GM19328 (cell line): ENCODE measurements at regions not wholly inside any gene's neighbourhood (a gene's known extent, or its start where the extent isn't known, plus 50 kb on each side); places are given as distances from the start of the nearest gene placed in this dataset.

Experiments
- ATAC-seq: cut with Tn5 transposase; IDR thresholded peaks from one replicate; pipeline ENCODE4 v1.9.1; 2021; ENCODE audit warnings: mild to moderate bottlenecking, moderate library complexity; ENCODE audit not compliant: unreplicated experiment

DNA sequence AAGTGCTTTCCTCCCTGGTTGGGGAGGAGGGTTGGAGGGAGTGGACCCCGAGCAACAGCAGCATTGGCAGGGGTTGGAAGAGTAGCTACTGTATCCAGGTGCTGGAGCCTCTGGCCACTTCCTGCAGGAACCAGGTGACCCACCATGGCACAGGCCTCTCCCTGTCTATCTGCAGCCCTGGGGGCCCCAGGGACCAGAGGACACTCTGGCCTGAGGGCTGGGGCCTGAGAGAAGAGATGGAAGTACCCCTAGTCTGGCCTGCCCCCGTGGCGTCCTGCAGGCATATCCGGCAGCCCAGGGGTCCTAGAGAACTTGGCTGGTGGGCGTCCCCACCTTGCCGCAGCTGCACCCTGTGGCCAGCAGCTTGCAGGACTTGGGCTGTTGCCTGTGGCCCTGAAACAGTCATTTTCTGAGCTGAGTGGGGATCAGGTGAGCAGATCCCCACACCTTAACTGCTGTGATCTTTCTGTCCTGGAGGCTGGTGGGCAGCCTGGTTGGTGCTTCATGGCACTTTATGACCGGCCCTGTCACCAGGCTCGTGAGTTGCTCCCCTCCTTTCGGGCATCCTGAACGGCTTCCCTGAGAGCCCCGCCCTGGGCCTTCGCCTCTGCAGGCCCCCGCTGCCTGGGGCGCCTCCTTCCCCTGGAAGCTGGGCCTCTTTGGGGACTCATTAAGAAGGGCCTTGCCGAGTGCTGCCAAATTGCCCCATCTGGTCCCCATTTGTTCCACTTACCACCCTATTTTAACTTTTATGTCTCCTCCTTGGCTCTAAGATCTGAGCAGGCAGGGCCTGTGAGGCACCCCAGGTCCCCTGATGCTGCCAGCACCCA lies 298.6 kb downstream of the SEC14L1 start:
- ATAC-seq, result no peak

DNA sequence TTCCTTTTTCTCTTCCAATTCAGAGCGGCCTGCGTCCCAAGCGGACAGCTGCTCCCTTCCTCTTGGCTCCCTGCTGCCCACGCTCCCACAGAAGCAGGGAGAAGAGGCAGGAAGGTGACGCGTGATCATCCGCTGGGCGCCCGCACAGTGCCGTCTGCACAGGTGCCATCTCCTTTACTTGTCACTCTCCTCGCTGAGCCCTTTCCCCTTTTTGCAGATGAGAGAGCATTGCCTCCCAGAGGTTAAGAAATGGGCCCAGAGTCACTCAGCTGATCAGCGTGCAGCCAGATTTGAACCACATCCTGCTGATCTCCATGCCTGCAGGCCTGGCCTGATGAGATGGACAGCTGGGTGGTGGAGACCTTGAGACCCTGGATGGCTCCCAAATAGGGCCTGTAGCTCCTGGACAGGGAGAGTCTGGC lies 299.8 kb downstream of the SEC14L1 start:
- no peak for ATAC-seq

DNA sequence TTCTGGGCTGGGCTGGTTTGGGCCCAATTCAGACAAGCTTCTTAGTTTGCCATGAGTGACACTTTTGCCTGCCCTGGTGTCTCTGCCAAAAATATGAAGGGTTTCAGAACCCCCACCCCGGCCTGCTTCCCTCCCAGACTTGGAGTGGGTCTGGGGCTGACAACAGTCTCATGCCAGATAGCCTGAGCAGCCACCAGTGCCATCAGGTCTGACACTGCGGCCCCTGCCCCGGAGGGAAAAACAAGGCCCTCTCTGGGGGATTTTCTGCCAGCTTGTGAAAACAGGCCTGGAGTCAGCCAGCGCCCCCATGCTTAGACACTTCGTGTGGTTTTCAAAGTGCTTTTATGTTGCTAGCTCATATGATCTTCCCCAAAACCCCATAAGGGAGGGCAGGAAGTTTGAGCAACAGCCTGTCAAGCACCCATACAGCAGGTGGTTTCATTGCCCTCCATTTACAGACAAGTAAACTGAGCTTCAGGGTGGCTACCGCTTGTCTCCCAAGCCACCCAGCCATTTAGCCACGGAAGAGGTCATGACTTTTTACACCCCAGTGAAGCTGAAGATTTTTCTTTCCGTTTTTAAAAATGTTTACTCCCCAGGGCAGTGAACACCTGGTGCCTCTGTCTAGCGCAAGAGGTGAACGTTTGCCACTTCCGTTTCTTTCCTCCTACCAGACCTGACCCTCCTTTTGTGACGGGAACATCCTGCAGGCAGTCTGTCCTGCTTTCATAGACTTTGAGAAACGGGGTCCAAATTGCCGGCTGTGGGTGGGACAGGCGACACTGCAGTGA lies 300.6 kb downstream of the SEC14L1 start:
- ATAC-seq, result peak; percentile 47

DNA sequence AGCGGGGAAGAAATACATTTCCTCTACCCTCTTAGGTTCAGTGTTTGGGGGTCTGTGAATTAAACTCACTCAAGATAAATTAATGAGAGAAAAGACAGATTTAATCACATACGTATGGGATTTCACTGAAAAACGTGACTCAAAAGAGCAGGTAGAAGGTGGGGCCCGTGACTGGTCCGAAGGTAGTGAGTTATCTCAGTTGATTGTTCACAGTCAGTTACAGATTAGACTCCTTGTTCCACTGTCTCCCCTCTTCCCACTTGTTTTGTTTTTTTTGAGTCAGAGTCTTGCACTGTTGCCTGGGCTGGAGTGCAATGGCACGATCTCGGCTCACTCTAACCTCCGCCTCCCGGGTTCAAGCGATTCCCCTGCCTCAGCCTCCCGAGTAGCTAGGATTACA lies 301.2 kb downstream of the SEC14L1 start:
- no peak for ATAC-seq

DNA sequence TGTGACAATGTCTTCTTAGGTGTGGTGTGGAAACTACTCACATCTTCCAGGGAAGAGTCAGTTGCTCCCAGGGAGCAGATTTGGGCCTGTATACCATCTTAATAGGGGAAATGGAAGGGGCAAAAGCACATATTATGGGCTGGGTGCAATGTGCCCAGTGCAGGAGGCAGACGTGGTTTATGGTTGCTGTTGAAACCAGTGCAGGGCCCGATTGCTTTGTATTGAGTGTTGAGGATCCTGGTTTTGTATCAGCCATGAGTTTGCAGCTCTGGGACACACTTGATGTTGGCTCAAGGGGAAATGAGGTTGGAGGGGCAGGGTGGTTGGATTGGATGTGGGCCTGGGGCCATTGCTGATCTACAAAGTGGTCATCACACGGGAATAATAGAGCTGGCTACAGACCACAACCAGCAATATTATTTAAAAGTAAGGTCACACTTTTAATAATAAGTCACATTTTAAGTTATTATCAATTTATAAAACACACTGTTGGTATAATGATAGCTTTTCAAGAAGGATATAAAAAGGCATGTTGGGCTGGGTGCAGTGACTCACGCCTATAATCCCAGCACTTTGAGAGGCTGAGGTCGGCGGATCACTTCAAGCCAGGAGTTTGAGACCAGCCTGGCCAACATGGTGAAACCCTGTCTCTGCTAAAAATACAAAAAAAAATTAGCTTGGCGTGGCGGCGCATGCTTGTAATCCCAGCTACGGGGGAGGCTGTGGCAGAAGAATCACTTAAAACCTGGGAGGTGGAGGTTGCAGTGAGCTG lies 302.4 kb downstream of the SEC14L1 start:
- ATAC-seq, result no peak

DNA sequence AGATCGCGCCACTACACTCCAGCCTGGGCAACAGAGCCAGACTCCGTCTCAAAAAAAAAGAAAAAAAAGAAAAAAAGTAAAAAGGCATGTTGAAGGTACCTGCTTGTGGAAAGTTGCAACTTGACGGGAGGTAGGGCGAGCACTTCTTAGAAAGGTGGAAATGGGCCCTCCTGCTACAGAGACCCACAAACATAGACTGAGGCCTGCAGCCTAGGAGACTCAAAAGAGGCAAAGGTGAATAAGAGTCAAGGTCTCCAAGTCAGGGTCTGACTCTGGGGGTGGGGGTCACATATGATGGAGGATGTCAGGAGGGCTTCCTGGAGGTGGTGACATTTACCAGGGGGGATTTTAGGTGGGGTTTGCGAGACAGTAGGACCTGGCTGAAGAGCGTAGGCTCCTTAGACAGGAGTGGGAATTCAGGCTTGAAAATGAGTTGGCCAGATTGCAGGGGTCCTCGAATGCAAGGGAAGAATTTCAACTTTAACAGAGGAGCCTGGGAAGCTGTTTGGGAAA lies 303.0 kb downstream of the SEC14L1 start:
- no peak for ATAC-seq

DNA sequence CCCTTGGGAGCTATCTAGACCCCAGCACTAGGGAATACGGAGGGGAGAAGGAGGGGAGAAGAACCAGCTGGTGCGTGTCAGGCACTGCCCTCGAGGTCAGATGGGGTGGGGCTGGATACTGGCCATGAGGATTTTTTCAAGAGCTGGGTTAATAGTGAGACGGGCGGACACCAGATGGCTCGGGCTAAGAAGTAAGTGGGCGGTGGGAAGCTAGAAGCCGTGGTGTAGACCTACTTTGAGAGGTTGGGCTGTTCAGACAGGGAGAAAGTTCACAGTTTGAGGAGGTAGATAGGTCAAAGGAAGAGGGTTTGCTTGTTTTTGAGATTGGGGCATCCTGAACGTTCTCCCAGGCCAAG lies 303.8 kb downstream of the SEC14L1 start:
- no peak for ATAC-seq

DNA sequence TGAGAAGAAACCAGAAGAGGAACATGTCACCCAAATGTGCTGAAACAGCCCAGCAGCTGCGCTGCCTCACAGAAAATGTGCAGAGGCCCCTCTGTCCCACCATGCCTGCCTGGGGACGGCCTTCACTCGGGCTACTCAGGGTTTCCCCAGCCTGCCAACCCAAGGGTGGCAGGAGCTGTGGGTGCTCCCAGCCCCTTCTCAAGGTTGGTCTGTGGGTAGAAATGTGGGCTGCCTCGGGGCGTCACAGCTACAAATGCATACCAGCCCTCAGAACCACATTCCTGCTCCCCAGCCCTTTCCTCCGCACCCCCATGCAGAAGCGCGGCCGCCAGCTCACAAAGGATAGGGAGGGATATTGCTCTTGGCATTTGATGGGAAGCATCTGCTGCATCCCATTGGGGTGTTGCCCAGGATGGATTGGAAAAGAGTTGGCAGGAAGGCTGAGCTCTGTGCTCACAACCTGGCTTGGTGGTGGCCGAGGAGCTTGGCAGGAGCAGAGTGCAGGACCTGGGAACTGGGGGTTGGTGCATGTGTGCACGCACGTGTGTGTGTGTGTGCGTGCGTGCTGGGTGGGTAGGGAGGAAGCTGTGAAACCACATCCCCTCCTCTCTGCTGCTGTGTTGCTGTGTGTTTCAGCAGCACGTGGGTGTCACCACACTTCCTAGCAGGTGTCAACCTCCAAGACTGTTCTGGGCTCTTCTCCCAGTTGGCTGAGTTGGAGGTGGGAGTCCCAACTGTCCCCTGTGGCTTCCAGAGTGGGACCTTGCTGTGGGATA lies 304.4 kb downstream of the SEC14L1 start:
- peak; percentile 35 for ATAC-seq

DNA sequence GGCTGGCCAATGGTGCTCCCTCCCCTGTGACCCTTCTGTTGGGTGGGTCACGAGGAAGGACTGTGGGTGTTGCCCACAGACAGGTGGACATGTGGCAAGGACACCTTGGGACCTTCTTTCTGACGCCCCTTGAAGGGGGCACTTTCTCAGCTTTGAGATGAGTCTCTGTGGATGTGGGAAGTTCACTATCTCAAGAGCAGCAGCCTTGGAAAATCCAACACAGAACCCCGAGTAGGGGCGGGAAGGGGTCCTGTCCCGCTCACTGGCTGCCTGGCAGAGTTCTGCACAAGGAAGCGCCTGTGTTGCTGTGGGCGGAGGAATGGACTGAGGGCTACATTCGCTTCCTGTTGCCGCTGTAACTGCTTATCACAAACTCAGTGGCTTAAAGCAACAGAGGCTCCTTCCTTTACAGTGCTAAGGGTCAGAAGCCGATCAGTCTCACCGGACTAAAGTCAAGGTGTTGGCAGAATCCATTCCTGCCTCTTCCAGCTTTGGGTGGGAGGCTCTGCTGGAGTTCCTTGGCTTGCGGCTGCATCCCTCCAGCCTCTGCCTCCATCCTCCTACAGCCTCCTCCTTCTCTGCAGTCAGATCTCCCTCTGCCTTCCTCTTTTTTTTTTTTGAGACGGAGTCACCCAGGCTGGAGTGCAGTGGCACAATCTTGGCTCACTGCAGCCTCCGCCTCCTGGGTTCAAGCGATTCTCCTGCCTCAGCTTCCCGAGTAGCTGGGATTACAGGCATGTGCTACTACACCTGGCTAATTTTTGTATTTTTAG lies 305.2 kb downstream of the SEC14L1 start:
- no peak for ATAC-seq

DNA sequence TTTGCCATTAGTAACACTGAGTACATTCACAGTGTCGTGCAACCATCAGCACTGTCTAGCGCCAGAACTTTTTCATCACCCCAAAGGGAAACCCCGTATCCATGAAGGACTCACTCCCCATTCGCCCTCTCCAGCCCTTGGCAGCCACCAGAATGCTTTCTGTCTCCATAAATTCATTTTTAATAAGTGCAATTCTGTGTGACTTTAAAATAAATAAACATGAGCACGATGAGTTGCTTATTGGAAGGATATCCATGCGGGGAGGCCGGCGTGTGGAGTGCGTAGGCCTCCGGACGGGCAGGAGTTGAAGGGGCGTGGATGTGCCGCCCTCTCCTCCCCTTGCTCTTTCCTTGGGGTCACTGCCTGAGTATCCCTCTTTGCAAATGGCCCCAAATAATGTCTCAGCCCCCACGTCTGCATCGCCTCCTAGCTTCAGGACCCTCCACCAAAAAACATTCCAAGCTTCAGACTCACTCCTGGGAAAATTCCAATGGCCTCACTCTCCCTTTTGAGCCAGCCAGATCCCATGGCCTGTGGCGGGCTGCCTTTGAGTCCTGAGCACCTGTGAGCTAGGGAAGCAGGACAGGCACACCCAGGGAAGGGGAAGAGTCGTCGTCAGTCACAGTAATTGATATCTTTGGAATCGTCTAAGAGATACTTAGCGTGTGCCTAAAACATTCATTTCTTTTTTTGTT lies 306.3 kb downstream of the SEC14L1 start:
- no peak for ATAC-seq

DNA sequence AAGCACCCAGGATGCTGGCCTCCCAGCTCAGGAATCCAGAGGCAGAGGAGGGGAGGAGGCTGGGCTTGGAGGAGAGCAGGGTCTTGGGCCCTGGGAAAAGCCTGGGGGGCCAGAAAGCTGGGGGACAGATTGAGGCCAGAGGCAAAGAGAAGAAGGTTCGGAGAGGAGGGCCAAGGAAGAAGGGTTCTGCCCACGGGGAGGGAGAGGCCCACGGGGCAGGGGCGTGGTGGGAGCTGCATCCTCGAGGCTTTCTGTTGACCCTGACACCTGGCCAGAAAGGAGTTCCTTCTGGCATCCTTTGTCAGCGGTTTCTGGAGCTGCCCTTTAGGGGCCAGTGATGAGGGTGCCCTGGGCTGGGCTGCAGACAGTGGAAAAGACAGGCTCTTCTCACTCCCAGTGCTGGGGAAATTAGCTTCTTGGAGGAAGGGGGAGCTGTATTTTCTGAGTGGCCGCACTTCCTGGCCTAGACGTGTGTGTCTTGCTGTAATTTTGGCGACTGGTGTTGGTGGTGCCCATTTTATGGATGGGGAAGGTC lies 308.7 kb downstream of the SEC14L1 start:
- ATAC-seq, result no peak

DNA sequence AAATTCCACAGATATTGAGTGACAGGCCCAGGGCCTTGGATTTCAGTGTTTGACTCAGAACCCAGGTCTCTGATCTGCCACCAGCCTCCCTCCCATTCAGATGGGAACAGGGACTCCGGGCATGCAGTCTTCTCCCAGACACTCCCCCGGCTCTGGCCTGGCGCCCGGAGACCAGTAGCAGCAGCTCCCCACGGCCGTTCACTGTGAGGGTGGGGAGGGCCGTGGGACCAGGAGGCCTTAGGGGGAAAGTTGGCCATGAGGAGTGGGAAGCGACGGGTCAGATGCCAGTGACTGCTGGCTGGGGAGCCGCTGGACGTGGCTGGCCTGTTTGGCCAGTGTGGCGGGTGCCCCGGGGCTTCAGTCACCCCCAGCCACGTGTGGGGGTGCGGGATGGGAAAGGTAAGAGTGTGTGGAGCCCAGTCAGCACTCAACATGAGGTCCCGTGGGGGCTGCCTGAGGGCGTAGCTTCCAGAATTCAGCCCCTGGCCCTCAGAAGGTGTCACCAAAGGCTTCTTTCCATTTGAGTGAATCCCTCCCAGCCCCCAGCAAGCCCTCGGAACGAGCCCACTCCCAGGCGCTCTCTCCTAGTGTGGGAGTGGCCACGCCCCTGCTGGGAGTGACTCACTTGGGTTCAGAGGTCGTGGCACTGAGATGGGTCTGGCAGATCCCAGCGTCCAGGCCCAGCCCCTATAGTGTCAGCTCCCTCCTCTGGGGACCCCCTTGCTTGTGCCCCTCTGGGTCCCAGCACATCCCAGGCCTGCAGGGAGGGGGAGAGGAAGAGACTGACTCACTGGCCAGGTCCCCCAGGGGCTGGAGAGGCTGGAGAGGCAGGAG lies 309.4 kb downstream of the SEC14L1 start:
- no peak for ATAC-seq

DNA sequence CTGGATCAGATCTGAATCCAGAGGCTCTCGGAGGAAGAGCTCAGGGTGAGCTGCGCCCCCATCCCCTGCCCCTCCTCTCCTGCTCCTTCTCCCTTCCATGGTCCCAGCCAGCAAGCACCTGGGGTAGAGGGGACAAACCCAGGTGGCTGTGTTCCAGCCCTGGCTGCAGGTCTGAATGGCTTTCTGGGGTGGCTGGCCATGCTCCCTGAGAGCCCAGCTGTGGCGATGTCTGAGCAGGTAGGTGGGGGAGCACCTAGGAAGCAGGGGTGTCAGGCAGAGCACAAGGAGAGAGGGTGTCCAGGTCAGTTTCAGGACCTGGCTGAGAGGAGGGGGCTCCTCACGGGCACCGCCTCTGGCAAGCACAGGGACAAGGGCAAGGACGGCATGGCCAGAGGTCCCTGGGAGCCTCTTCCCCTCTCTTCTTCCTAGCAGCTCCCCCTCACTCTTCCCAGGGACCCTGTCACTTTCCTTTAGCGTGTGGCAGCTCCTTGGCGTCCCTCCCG lies 310.0 kb downstream of the SEC14L1 start:
- ATAC-seq, result no peak

DNA sequence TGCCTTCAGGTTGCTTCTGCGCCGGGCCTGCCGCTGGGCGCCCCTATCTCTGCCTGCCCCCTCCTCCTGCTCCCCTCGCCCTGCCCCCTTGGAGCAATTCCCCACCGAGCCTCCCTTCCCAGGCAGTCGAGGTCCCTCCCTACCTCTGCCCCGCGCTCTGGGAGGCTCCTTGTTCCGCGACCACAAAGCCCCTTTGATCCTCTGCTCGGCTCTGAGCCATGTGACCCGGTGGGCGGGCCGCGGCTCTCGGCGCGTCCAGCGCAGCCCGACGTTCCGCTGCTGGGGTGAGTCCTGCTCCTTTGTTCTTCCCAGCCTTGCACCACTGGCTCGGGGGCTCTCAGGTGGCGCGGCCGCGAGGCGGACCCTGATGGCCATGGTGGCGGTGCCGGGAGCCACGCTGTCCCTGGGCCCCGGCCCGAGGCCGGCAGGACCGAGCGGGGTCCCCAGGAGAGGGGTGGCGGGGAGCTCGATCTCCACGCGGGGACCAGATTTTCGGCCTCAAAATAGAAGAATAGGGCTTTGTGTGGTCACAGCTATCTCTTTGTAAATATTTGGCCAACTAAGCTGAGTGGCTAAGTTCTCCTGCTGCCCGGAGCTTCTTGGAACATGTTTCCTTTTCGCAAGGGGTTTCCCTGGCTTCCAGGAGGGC lies 310.6 kb downstream of the SEC14L1 start:
- no peak for ATAC-seq

DNA sequence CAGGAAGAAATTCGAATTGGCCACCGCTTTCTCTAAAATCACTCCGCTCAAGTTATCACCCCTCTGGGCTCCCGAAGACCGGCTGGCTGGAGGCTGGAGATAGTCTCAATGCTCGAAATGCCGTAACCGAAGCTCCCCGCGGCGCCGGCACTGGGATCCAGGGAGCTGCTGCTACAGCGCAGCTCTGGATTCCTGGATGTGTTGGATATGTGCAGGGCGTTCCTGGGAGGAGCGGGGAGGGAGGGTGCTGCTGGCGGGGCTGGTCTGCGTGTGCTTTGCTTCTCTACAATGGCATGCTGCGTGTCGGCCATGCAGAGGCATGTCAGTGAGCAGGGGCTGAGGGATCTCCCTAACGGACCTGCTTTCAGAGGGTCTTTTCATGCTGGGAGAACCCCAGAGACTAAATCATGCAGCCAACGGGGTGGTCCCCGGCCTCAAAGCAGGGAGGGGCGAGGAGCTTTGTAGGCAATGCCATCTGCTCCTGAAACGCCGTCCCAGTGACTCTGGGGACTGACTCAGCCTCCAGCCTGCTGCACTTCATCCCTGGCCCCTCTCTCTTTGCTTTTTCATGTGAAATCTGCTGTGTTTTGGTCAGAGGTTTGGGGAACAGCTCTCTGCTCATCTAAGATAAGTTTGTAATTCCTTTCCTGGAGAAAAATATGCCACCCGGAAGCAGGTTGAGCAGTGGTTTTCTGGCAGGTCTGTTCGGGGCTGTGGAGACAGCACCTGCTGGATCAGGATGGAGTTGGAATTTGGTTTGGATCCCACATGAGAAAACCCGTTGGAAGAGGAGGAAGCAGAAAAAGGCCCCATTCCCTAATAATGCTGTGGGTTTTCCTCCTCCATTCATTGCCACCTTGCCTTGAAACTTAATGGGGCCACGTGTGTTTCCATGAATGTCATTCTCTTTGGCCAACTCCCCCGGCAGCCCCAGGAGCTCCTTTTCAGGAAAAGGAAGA lies 311.4 kb downstream of the SEC14L1 start:
- no peak for ATAC-seq

DNA sequence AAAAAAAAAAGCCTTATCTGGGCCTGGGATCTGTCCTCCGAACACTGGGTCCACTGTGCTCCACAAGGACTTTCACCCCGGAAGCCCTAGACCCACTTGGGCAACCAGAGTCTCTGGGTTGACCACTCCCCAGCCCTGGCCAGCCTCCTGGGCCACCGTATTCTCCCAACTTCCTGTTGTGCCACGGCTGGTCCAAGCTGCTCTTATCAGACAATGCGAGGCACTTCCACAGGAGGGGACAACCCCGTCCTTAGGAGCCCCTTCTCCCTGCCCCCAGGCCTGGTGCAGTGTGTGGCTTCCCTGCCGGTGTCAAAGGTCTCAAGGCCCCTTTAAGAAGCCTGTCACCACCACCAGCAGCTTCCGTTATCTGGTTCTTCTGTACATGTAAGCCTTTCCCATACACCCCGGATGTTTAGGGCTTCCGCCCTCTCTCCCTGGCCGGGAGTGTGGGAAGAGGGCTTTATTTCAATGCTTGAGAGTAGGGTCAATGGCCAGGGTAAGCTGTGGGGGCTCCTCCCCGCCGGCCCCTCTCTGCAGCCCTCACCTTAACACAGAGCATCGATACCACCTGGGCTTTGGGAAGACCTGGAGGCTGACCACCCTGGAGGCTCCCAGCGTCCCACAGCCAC lies 313.0 kb downstream of the SEC14L1 start:
- no peak for ATAC-seq
